OCI-LY1 (cell line): ENCODE measurements at regions not wholly inside any gene's neighbourhood (a gene's known extent, or its start where the extent isn't known, plus 50 kb on each side); places are given as distances from the start of the nearest gene placed in this dataset.

Experiments used
- EZH2 ChIP-seq: fragments of 200-600 bp; sonication (generic), shearing (Covaris generic); IDR thresholded peaks from 2 replicates; pipeline ENCODE4 v1.8.0; 2017; ENCODE audit warnings: borderline replicate concordance, mixed run types, mild to moderate bottlenecking, antibody characterized with exemption, low read length, moderate library complexity, mixed read lengths
- TF ChIP-seq, protein P1 (sequence below): fragments of 200-600 bp; sonication (generic), shearing (Covaris generic); IDR thresholded peaks from 2 replicates; pipeline ENCODE4 v1.5.1; 2017; ENCODE audit warnings: mild to moderate bottlenecking, antibody characterized with exemption, low read length, moderate library complexity, mixed read lengths

DNA sequence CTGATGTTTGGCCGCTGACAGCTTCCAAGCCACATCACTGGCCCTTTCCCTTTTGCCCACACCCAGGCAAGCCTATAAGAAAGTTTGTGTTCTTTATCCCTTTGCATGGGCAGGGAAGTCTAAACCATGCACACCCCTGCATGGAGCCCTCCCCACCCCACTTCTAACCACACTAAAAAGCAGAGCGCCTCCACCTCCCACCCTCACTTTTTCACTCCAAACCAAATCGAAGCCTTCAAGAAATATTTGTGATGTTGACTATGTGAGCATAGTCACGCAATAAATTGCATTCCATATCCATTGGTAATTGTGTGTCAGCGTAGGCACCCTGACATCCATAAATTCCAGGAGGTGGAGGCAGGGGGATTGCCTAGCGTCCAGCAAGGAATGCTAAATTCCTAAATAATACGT is 104.4 kb upstream of the LSM14A start:
- no peak for TF ChIP-seq EZH2
- TF ChIP-seq, protein P1, sequence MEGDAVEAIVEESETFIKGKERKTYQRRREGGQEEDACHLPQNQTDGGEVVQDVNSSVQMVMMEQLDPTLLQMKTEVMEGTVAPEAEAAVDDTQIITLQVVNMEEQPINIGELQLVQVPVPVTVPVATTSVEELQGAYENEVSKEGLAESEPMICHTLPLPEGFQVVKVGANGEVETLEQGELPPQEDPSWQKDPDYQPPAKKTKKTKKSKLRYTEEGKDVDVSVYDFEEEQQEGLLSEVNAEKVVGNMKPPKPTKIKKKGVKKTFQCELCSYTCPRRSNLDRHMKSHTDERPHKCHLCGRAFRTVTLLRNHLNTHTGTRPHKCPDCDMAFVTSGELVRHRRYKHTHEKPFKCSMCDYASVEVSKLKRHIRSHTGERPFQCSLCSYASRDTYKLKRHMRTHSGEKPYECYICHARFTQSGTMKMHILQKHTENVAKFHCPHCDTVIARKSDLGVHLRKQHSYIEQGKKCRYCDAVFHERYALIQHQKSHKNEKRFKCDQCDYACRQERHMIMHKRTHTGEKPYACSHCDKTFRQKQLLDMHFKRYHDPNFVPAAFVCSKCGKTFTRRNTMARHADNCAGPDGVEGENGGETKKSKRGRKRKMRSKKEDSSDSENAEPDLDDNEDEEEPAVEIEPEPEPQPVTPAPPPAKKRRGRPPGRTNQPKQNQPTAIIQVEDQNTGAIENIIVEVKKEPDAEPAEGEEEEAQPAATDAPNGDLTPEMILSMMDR, result no peak
